H1 (cell line): ENCODE measurements at regions not wholly inside any gene's neighbourhood (a gene's known extent, or its start where the extent isn't known, plus 50 kb on each side); places are given as distances from the start of the nearest gene placed in this dataset.

ENCODE experiments used
- CTCF ChIA-PET: fragments of 300-600 bp; sonication (Branson Sonifier 250); formaldehyde crosslinking; loops from one replicate; lab custom pipeline; 2021; ENCODE audit not compliant: partially characterized antibody; lab: Charles Lee
- POLR2A ChIA-PET: fragments of 300-600 bp; sonication (Branson Sonifier 250); formaldehyde crosslinking; loops from one replicate; lab custom pipeline; 2021; ENCODE audit warnings: inconsistent platforms; ENCODE audit not compliant: partially characterized antibody; lab: Charles Lee
- DNase-seq, 2 experiments: peaks; one replicate each; pipeline versions ENCODE4 v3.0.0 to v3.0.0-alpha.2; 2010 to 2022; ENCODE audit warnings: low spot score in 2 of 2, low read depth in 1 of 2, mixed read lengths in 1 of 2
- FAIRE-seq: peaks from 2 replicates; lab custom pipeline; 2011; peaks lifted over from hg19 to GRCh38; lab: Jason Lieb, UNC
- H2AFZ ChIP-seq: 2 replicates; pipeline ENCODE4 v1.8.1; 2012; ENCODE audit warnings: low read length, inconsistent platforms
- H2AK5ac ChIP-seq: 2 replicates; pipeline ENCODE4 v1.6.1; 2013; ENCODE audit warnings: low read depth, low read length
- H2BK120ac ChIP-seq: replicated peaks from 2 replicates; pipeline ENCODE3; 2013; ENCODE audit warnings: low read depth, low read length, inconsistent platforms
- H2BK12ac ChIP-seq: 2 replicates; pipeline ENCODE4 v1.6.1; 2013; ENCODE audit warnings: low read depth, low read length
- H2BK15ac ChIP-seq: 2 replicates; pipeline ENCODE4 v1.6.1; 2013; ENCODE audit warnings: low read length
- H2BK20ac ChIP-seq: 2 replicates; pipeline ENCODE4 v1.6.1; 2013; ENCODE audit warnings: low read length
- H2BK5ac ChIP-seq: 2 replicates; pipeline ENCODE4 v1.6.1; 2013; ENCODE audit warnings: low read depth, low read length
- H3K14ac ChIP-seq: 2 replicates; pipeline ENCODE4 v1.6.1; 2013; ENCODE audit warnings: inconsistent platforms; ENCODE audit not compliant: insufficient read length
- H3K18ac ChIP-seq: 2 replicates; pipeline ENCODE4 v1.6.1; 2013; ENCODE audit warnings: low read length; ENCODE audit errors: extremely low read depth
- H3K23ac ChIP-seq: 2 replicates; pipeline ENCODE4 v1.6.1; 2013; ENCODE audit warnings: inconsistent platforms; ENCODE audit not compliant: insufficient read length
- H3K23me2 ChIP-seq: 2 replicates; pipeline ENCODE4 v1.6.1; 2013; ENCODE audit warnings: low read depth, low read length
- H3K27ac ChIP-seq: 2 replicates; pipeline ENCODE4 v1.6.1; 2011; ENCODE audit warnings: low read depth, low read length, inconsistent platforms
- H3K27me3 ChIP-seq, 4 experiments: replicated peaks in 1 of 4; 1 replicate in 1 of 4; 2 replicates in 3 of 4; pipeline versions ENCODE4 v1.6.1 to v1.8.1; 2011 to 2013; ENCODE audit warnings: low read length in 3 of 4, mild to moderate bottlenecking in 3 of 4, inconsistent platforms in 2 of 4, mixed read lengths in 2 of 4, moderate library complexity in 1 of 4; ENCODE audit not compliant: control insufficient read depth in 3 of 4, insufficient read depth in 3 of 4; ENCODE audit errors: extremely low read depth in 1 of 4
- H3K36me3 ChIP-seq, 4 experiments: 2 replicates each; pipeline versions ENCODE4 v1.6.1 to v1.8.1; 2011 to 2013; ENCODE audit warnings: mild to moderate bottlenecking in 4 of 4, low read length in 3 of 4, moderate library complexity in 2 of 4, control low read depth in 1 of 4, inconsistent platforms in 1 of 4; ENCODE audit not compliant: insufficient read depth in 4 of 4, control insufficient read depth in 2 of 4
- H3K4ac ChIP-seq: replicated peaks from 2 replicates; pipeline ENCODE3; 2013; ENCODE audit warnings: low read length, low read depth, mixed read lengths, inconsistent platforms; ENCODE audit not compliant: insufficient read length
- H3K4me1 ChIP-seq, 4 experiments: replicated peaks in 1 of 4; 1 replicate in 1 of 4; 2 replicates in 3 of 4; pipeline versions ENCODE4 v1.6.1 to v1.8.1; 2011 to 2013; ENCODE audit warnings: low read length in 3 of 4, inconsistent platforms in 2 of 4, mixed read lengths in 1 of 4; ENCODE audit not compliant: insufficient read depth in 4 of 4, control insufficient read depth in 3 of 4
- H3K4me2 ChIP-seq, 2 experiments: 2 replicates each; pipeline versions ENCODE4 v1.6.1 to v1.8.1; 2011 to 2013; ENCODE audit warnings: low read depth in 2 of 2, low read length in 2 of 2, control low read depth in 1 of 2, inconsistent platforms in 1 of 2, mild to moderate bottlenecking in 1 of 2; ENCODE audit not compliant: insufficient read depth in 1 of 2
- H3K4me3 ChIP-seq, 4 experiments: fragments of 200-600, 300-600 bp in 1 of 4; sonication (generic), shearing (Covaris generic), sonication (Bioruptor Twin) in 1 of 4; 2 replicates each; pipeline versions ENCODE4 v1.5.1 to v1.8.1; 2011 to 2016; ENCODE audit warnings: low read length in 4 of 4, low read depth in 3 of 4, control low read depth in 2 of 4, inconsistent platforms in 2 of 4, mild to moderate bottlenecking in 2 of 4, mixed read lengths in 1 of 4, moderate library complexity in 1 of 4; ENCODE audit not compliant: insufficient read depth in 2 of 4; ENCODE audit errors: extremely low read depth in 1 of 4
- H3K56ac ChIP-seq: replicated peaks from 2 replicates; pipeline ENCODE3; 2013; ENCODE audit warnings: low read depth, mild to moderate bottlenecking, mixed read lengths, low read length, inconsistent platforms; ENCODE audit not compliant: insufficient read length
- H3K79me1 ChIP-seq: 2 replicates; pipeline ENCODE4 v1.6.1; 2013; ENCODE audit warnings: low read depth, low read length, control low read depth
- H3K79me2 ChIP-seq, 2 experiments: 2 replicates each; pipeline versions ENCODE4 v1.6.1 to v1.8.1; 2012 to 2013; ENCODE audit warnings: low read length in 2 of 2, mild to moderate bottlenecking in 2 of 2, inconsistent platforms in 1 of 2; ENCODE audit not compliant: insufficient read depth in 2 of 2, control insufficient read depth in 1 of 2
- H3K9ac ChIP-seq, 4 experiments: replicated peaks in 1 of 4; 1 replicate in 1 of 4; 2 replicates in 3 of 4; pipeline versions ENCODE4 v1.6.1 to v1.8.1; 2011 to 2013; ENCODE audit warnings: low read depth in 3 of 4, low read length in 3 of 4, control low read depth in 2 of 4, mild to moderate bottlenecking in 2 of 4, moderate library complexity in 2 of 4, inconsistent platforms in 1 of 4; ENCODE audit errors: extremely low read depth in 1 of 4
- H3K9me3 ChIP-seq, 2 experiments: 2 replicates each; pipeline versions ENCODE4 v1.6.1 to v1.8.1; 2012 to 2013; ENCODE audit warnings: mild to moderate bottlenecking in 2 of 2, moderate library complexity in 2 of 2, control low read depth in 1 of 2, inconsistent platforms in 1 of 2, low read depth in 1 of 2, low read length in 1 of 2, mixed read lengths in 1 of 2; ENCODE audit not compliant: insufficient read depth in 2 of 2
- H4K20me1 ChIP-seq, 2 experiments: replicated peaks in 1 of 2; 2 replicates each; pipeline versions ENCODE3 to v1.8.1; 2011 to 2013; ENCODE audit warnings: inconsistent platforms in 2 of 2, low read length in 2 of 2, mild to moderate bottlenecking in 1 of 2; ENCODE audit not compliant: insufficient read depth in 2 of 2, control insufficient read depth in 1 of 2
- H4K5ac ChIP-seq: 2 replicates; pipeline ENCODE4 v1.6.1; 2013; ENCODE audit warnings: low read length, low read depth, mixed read lengths, inconsistent platforms; ENCODE audit not compliant: insufficient read length
- H4K8ac ChIP-seq: 2 replicates; pipeline ENCODE4 v1.8.0; 2013; ENCODE audit warnings: mild to moderate bottlenecking, moderate library complexity, low read length, inconsistent platforms; ENCODE audit not compliant: insufficient read depth; ENCODE audit errors: extremely low read depth
- H4K91ac ChIP-seq: replicated peaks from 2 replicates; pipeline ENCODE3; 2013; ENCODE audit warnings: low read length, mixed read lengths, inconsistent platforms; ENCODE audit not compliant: insufficient read length
- ASH2L ChIP-seq: fragments of 200-600, 300-600 bp; sonication (generic); IDR thresholded peaks from one replicate; pipeline ENCODE4 v1.7.1; 2017; ENCODE audit warnings: low read length
- BRCA1 ChIP-seq: IDR thresholded peaks from 2 replicates; pipeline ENCODE4 v1.6.1; 2012; ENCODE audit warnings: low read depth, low read length, improper control_type of control experiment
- GTF2F1 ChIP-seq: IDR thresholded peaks from 2 replicates; pipeline ENCODE4 v1.6.1; 2012; ENCODE audit warnings: low read depth, low read length, improper control_type of control experiment, borderline replicate concordance
- KDM1A ChIP-seq: fragments of 200-600, 300-600 bp; sonication (generic); IDR thresholded peaks from 2 replicates; pipeline ENCODE4 v1.7.1; 2016; ENCODE audit warnings: mild to moderate bottlenecking, low read length, borderline replicate concordance
- KDM5A ChIP-seq: fragments of 200-600 bp; IDR thresholded peaks from 2 replicates; pipeline ENCODE4 v1.7.1; 2012; ENCODE audit warnings: mild to moderate bottlenecking, low read length, inconsistent platforms, mixed read lengths
- MAFK ChIP-seq: IDR thresholded peaks from 2 replicates; pipeline ENCODE4 v1.6.1; 2012; ENCODE audit warnings: low read depth, mild to moderate bottlenecking, improper control_type of control experiment, low read length
- POLR2AphosphoS5 ChIP-seq: IDR thresholded peaks from 2 replicates; pipeline ENCODE4 v1.6.1; 2011; ENCODE audit warnings: low read depth, low read length
- RFX5 ChIP-seq: IDR thresholded peaks from 2 replicates; pipeline ENCODE4 v1.6.1; 2011; ENCODE audit warnings: low read depth, low read length, improper control_type of control experiment, borderline replicate concordance
- TAF7 ChIP-seq: optimal IDR thresholded peaks from 2 replicates; pipeline ENCODE3; 2011; ENCODE audit warnings: low read depth, mild to moderate bottlenecking, inconsistent platforms, low read length, moderate library complexity, borderline replicate concordance
- YY1 ChIP-seq: IDR thresholded peaks from 2 replicates; pipeline ENCODE4 v1.6.1; 2011; ENCODE audit warnings: low read depth, mild to moderate bottlenecking, low read length
- WGBS, 2 experiments: shearing (Covaris generic) in 1 of 2; methylation state at CpG; one replicate each; pipeline versions ENCODE4 v1.1.6 to v1.1.7; 2013 to 2015; ENCODE audit warnings: low lambda C conversion rate in 2 of 2, mixed read lengths in 2 of 2, inconsistent platforms in 1 of 2, low coverage in 1 of 2, missing lambda C conversion rate in 1 of 2; ENCODE audit not compliant: insufficient replicate concordance in 2 of 2, insufficient coverage in 1 of 2, insufficient read length in 1 of 2; ENCODE audit errors: extremely low coverage in 1 of 2, missing lambda C conversion rate in 1 of 2; 5-methylcytosine and 5-hydroxymethylcytosine counted together
- TF ChIP-seq, protein P1 (sequence below): IDR thresholded peaks from 2 replicates; pipeline ENCODE4 v1.6.1; 2011; ENCODE audit warnings: low read depth, mild to moderate bottlenecking, low read length; ENCODE audit not compliant: insufficient read depth

DNA sequence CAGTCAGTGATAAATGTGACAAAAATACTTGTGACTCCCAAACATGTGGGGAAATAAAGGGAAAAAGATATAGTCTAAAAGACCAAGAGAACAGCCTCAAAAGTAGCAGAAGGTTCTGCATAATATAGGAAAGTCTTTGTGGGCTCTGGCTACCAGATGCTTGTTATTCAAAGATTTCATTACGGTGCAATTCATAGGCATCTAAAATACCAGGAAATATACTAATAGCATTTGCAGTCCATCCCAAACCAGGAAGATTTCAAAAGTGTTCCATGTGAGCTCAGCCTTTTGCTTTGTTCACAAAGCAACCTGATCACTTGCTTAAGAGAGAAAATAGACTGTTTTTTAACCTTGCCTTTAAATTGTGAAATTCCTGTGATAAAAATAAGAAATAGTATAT lies 506.7 kb upstream of the MARCKS start:
- Histone ChIP-seq H3K18ac (no peak overlapping the region), H3K4ac (no peak overlapping the region), H3K27me3 (no peaks in the 10 kb centered on the region), H3K9ac (no peak overlapping the region), H2AK5ac (no peak overlapping the region), H3K9me3 (no peaks in the 10 kb centered on the region), H2BK15ac (no peak overlapping the region), H3K36me3 (no peaks in the 10 kb centered on the region), H3K79me1 (no peaks in the 10 kb centered on the region), H4K8ac (no peak overlapping the region), H3K56ac (no peak overlapping the region), H2BK12ac (no peak overlapping the region), H3K4me1 (no peaks in the 10 kb centered on the region), H2BK20ac (no peak overlapping the region), H3K23me2 (no peaks in the 10 kb centered on the region), H4K5ac (no peak overlapping the region), H4K20me1 (no peaks in the 10 kb centered on the region), H3K14ac (no peak overlapping the region), H2AFZ (no peak overlapping the region), H3K4me3 (no peak overlapping the region), H3K27ac (no peak overlapping the region), H2BK5ac (no peak overlapping the region), H3K4me2 (no peak overlapping the region), H3K79me2 (no peaks in the 10 kb centered on the region), H3K23ac (no peak overlapping the region), H4K91ac (no peak overlapping the region), H2BK120ac (no peak overlapping the region)
- WGBS, 2 experiments, result 0% methylated on average over 1 of the region's 1 CpG; no CpG with 5 or more reads in 1 of the 2 experiments
- ChIA-PET CTCF (no interaction called here), POLR2A (no interaction called here)
- DNase-seq, result no peak
- FAIRE-seq, result no peak
- TF ChIP-seq MAFK (no peak), POLR2AphosphoS5 (no peak), YY1 (no peak), GTF2F1 (no peak), BRCA1 (no peak), RFX5 (no peak), KDM5A (no peak), KDM1A (no peak), TAF7 (no peak), ASH2L (no peak)
- TF ChIP-seq, protein P1, sequence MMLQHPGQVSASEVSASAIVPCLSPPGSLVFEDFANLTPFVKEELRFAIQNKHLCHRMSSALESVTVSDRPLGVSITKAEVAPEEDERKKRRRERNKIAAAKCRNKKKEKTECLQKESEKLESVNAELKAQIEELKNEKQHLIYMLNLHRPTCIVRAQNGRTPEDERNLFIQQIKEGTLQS, result no peak
